UCSD-AML1 (cell line): ENCODE measurements at regions not wholly inside any gene's neighbourhood (a gene's known extent, or its start where the extent isn't known, plus 50 kb on each side); places are given as distances from the start of the nearest gene placed in this dataset.
"Not testable (repeated sequence)": the region's sequence is repeated elsewhere in the genome, so short reads cannot be mapped to it uniquely, and the experiment has no call there.

ENCODE experiments used
- DNase-seq: peaks from one replicate; lab custom pipeline; 2025; ENCODE audit not compliant: unreplicated experiment; lab: John Stamatoyannopoulos, UW

GRCh38 chr12:9543341-9543740 lies 64.4 kb downstream of the KLRB1 start:
- DNase-seq, result not testable (repeated sequence)

GRCh38 chr12:9542827-9543226 lies 64.9 kb downstream of the KLRB1 start:
- DNase-seq, result not testable (repeated sequence)

GRCh38 chr12:9515925-9516324 lies 91.8 kb downstream of the KLRB1 start:
- DNase-seq, result not testable (repeated sequence)

- not testable (repeated sequence) for DNase-seq
Measured at GRCh38 chr12:9512695-9513094, 95.0 kb downstream of the KLRB1 start.

GRCh38 chr12:9510392-9511011 lies 97.2 kb downstream of the KLRB1 start:
- DNase-seq, result not testable (repeated sequence)

- DNase-seq, result no peak
Measured at GRCh38 chr12:9509464-9510161, 98.1 kb downstream of the KLRB1 start.

- DNase-seq, result no peak
Measured at GRCh38 chr12:9506746-9507145, 101.0 kb downstream of the KLRB1 start.

- not testable (repeated sequence) for DNase-seq
Measured at GRCh38 chr12:9503384-9503783, 104.3 kb downstream of the KLRB1 start.

- DNase-seq, result not testable (repeated sequence)
Measured at GRCh38 chr12:9502845-9503244, 104.9 kb downstream of the KLRB1 start.

GRCh38 chr12:9493325-9493724 lies 114.4 kb downstream of the KLRB1 start:
- DNase-seq, result not testable (repeated sequence)

GRCh38 chr12:9481289-9481688 lies 126.4 kb downstream of the KLRB1 start:
- not testable (repeated sequence) for DNase-seq

GRCh38 chr12:9474197-9474596 lies 133.5 kb downstream of the KLRB1 start:
- not testable (repeated sequence) for DNase-seq

GRCh38 chr12:9473638-9474037 lies 134.1 kb downstream of the KLRB1 start:
- not testable (repeated sequence) for DNase-seq

GRCh38 chr12:9471501-9471900 lies 136.2 kb downstream of the KLRB1 start:
- not testable (repeated sequence) for DNase-seq

GRCh38 chr12:9470367-9470766 lies 137.3 kb downstream of the KLRB1 start:
- DNase-seq, result not testable (repeated sequence)

- DNase-seq, result not testable (repeated sequence)
Measured at GRCh38 chr12:9469956-9470355, 137.8 kb downstream of the KLRB1 start.

GRCh38 chr12:9469463-9469862 lies 138.3 kb downstream of the KLRB1 start:
- DNase-seq, result not testable (repeated sequence)

GRCh38 chr12:9468998-9469397 lies 138.7 kb downstream of the KLRB1 start:
- DNase-seq, result peak; percentile 49

- DNase-seq, result not testable (repeated sequence)
Measured at GRCh38 chr12:9468144-9468543, 139.6 kb downstream of the KLRB1 start.

GRCh38 chr12:9464408-9464807 lies 143.3 kb downstream of the KLRB1 start:
- DNase-seq, result no peak

GRCh38 chr12:9455516-9455915 lies 152.2 kb downstream of the KLRB1 start:
- DNase-seq, result not testable (repeated sequence)

GRCh38 chr12:9454021-9454420 lies 153.7 kb downstream of the KLRB1 start:
- not testable (repeated sequence) for DNase-seq
